DLD1 (cell line): ENCODE measurements at regions not wholly inside any gene's neighbourhood (a gene's known extent, or its start where the extent isn't known, plus 50 kb on each side); places are given as distances from the start of the nearest gene placed in this dataset.
"Not testable (repeated sequence)": the region's sequence is repeated elsewhere in the genome, so short reads cannot be mapped to it uniquely, and the experiment has no call there.

ENCODE experiments used
- in situ Hi-C: cut with HindIII; loops from 2 replicates; pipeline ENCODE4 v1.10.0; 2017; ENCODE audit warnings: low sequenced_read_pairs

DNA sequence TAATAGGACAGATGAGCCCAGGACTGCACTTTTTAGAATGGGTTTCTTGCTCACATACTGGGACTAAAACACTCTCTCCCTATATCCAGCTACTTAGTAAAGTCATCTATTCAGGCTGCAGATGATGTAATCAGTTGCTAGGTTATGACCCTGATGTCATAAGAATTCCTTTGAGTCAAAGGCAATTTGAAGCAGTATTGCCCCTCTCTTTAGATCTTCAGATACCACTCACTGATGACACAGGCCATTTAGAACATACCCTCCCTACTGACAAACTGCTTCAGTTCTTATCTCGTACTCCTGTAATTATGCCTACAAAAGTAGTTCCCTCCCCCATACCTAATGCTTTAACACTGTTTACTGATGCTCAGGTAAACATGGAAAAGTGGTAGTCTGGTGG is 450.1 kb upstream of the RASGRP1 start:
- in situ Hi-C loops = no loop called here

DNA sequence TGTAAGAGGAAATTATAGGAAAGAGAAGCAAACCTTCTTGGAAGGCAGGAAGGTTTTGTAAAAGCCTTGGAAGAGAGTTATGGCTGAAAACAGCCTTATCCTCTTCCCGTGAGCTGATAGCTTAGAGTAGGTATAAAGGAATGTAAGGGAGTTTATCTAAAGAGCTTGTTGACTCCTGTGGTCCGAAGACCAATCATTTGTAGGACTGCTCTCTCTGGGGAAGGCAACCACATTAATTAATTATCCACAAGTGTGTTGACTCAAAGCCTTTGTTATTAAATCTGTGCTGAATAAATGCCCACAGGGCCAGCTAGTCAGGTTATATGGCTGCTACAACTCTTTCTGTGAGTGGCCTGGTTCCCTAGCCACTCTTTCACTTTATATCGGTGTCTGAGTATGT is 452.1 kb upstream of the RASGRP1 start:
- in situ Hi-C loops = no loop called here

DNA sequence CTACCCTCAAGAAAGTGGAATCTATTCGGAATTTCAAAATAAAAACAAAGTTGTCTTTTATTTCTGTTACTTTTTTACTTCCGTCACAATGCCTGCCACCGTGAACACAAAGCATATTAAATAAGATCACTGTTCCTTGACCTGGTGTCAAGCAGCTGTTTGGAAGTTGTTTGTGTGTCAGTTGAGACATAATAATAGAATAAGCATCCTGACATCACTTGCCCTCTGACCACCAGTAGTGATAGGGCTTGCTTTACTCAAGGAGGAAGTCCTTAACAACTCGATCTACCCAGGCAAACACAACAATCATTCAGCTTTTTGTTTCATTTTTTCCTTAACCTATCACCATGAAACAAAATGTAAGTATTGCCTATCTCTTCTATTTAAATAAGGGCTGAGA is 454.4 kb upstream of the RASGRP1 start:
- in situ Hi-C loops = no loop called here

DNA sequence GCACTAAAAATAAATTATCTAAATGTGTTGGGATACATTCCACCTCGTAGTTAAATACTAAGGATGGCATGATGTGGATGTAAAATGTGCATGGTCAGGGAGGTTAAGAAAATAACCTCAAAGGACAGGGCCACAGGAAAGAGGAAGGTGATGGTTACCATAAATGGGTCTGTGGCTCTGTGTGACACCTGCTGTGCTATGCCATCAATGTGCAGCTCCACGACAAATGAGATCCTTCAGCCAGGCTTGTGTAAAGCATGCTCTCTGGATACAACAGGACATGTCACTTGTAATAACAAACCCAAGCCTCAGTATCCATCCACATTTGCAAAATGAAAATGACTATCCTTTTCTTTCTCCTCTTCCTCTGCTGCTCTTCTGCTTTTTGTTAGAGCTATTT is 456.7 kb upstream of the RASGRP1 start:
- in situ Hi-C loops = no loop called here

DNA sequence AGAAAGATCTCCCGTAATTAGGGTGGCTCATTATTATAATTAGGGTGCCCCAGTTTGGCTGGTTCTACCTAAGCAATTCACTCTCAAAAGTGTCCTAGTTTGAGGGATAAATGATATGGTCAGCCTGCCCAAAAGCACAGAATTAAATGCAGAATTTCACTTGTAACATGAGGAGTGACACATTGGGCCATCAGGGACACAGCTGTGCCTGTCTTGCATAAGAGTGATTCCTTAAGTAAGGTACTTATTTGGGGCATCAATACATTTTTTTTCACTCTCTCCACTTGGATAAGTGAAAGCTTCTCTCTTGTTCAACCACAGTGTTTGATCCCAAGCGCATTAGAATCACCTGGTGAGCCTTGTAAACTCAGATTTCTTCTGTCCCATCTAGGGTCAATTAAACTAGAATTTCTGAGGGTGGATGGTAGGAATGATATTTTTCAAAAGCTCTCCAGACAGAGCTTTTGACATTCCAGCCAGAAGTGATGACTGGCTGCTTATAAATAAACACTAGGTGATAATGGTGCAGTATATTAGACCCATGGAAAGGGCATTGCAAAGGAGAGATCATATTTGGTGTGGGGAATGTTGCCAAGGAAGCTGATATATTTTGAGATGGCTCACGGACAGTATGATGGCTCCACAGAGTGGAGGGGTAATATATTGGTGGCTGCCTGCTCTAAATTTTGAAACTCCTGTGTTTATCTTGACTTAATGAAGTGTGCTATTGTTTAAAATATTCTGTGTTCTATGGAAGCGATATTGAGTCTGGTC is 458.1 kb upstream of the RASGRP1 start:
- in situ Hi-C loops = no loop called here

DNA sequence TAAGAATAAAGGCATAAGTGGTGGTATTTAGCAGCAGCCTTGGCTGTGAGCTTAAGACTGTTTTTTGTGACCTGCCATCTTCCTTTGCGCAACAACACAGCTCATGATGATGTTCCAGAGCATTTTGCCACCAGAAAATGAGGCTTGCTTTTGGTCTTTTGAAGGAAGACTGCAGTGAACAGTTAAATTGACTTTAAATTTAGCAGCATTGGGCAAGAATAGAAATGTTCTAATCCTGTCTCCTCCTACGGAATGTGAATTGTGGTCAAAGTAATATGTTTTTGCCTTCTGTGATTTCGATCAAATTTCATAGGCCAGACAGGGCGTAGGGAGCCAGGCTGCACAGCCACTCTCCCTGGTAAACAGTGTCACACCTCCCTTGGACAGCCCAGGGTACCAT is 460.7 kb upstream of the RASGRP1 start:
- in situ Hi-C loops = no loop called here

DNA sequence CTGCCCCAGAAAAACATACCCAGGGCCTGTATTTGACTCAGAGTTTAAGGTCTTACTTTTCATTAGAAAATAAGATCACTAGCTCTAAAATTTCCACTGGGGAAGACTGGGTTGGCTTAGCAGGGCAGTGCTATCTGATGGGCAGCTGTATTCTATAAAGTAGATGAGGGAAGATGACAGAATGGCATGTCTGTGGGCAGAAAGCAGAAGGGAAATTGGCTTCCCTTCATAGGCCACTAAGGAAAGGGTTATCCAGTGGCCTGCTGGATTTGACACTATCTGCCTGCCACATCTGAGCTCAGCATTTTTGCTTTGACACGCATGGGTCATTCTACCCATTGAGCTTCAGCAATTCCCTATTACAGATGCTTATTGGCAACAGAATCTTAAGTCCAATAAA is 461.3 kb upstream of the RASGRP1 start:
- in situ Hi-C loops = no loop called here

DNA sequence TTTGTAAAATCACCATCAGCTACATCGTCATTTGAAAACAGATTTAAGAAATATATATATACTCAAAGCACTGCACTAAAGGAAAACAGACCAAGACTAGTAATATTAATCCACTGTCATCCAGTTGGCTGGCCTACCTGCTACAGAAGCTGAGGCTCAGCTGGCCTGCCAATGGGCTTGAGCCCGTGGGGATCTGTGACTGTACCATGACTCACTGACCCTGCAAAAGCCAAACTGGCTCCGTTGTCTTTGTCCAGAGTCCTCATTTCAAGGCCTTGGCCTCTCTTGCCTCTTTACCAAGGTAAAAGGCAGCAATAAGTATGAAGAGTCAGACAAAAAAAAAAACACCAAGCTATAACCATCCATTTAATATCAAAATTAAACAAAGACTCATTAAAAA is 463.5 kb upstream of the RASGRP1 start:
- in situ Hi-C loops = no loop called here

DNA sequence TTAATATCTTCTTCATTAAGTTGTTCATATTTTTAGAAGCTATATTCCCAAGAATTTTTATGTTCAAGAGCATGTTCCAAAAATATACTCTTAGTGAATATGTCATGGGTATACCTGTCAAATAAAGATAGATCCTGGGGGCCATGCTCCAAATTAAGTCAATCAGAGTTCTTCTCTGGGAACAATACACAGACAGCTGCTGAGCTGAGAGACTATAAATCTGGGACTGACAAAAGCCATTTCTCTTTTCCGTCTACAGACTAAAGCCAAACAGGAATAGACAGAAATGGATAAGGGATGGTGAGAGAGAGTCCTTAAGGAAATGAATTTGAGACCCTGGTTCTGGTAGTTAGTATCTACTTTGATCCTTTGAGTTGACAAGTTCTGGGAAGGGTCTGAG is 465.1 kb upstream of the RASGRP1 start:
- in situ Hi-C loops = no loop called here

DNA sequence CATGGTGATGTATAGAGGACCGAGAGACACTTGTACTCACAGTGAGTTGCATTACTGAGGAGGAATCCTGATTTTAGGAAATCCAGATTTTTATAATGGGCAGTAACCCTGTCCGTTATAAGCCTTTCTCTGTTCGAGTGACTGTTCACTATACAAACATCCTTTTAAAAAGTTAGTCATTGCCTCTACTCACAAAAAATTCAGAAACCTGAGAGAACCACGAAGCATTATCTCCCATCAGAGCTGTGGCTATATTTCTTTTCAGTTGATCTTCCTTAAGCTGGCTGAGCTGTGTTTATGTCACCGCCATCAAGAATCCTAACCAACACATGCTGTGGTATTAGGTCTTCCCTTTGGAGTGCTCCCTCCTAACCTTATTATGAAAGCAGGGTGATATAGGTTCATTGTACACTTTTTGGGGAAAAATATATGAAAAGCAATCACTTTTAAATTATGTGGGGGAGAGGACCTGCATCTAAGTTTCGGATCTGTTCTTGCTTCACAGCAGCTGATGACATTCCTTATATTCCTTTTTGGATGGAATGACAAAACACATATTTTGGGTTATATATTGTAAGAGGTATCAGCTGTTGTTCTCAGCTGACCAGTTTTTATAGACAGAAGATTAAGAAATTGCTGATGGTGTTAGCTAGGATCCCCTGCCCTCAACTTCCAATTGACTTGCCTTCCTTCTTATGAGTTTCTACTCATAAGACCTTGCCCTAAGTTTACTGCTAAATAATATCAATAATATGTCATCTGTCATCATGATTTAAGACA is 465.9 kb upstream of the RASGRP1 start:
- in situ Hi-C loops = no loop called here

DNA sequence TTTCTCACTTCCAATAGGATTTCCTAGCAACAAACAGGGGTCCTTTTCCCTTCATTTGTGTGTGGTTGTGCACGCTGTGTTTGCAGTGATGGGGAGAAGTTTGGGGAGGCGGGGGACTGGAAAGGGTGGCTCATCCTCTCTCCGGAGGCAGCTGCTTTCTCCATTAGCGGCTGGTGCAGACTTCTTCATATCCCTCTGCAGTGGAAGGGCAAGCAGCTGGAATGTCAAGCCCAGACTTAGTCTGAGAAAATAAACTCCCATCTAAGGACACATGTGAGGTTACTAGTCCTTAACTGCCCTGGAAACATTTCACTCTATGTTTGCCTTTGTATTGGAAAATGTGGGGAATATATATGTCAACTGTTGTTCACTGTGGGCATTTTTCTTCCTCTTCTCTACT is 467.0 kb upstream of the RASGRP1 start:
- in situ Hi-C loops = no loop called here

DNA sequence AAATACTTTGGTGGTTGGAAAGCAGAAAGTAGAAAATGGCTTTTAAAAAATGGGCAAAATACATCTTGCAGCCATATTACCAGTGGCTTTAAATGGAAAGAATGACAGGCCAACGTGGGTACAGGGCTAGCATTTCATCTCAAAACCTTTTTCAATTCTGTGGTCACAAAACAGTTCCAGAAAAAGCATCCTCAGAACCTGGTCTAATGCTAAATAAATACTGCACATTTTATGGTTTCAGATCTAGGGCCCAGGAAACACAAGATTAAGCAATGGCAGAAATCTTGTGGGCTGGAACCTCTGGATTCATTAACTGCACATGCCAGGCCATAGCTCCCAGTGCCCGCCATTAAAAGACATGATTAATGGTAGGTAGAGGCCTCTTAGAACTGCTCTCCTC is 470.2 kb upstream of the RASGRP1 start:
- in situ Hi-C loops = no loop called here

DNA sequence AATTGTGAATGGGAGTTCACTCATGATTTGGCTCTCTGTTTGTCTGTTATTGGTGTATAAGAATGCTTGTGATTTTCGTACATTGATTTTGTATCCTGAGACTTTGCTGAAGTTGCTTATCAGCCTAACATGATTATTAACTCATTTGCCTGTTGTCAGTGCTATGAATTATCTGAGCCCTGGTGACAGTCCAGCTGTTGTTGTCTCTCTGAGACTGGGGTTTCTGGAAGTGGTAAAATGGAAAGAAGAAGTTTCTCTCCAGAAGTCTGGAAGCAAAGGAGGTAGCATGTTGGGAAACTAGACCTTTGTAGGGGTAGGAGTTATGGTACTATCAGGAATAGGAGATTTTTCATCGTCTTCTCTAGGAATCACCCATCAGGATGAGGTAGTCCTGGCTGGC is 473.0 kb upstream of the RASGRP1 start:
- in situ Hi-C loops = not testable (repeated sequence)

DNA sequence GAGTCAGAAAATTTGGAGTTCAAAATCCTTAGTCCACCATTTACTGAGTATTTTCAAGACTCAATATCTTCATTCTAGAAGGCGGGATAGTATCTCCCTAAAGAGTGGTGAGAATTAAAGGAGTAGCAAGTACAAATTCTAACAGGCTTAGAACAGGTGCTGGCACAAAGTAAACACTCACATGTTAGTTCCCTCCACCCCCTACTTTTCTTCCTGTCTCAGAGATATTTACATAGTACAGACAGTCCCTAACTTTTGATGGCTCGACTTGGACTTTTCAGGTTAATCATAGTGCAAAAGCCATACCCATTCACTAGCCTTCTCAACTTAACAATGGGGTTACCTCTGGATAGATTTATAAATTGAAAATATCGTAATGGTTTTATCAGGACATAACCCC is 476.2 kb upstream of the RASGRP1 start:
- in situ Hi-C loops = no loop called here

DNA sequence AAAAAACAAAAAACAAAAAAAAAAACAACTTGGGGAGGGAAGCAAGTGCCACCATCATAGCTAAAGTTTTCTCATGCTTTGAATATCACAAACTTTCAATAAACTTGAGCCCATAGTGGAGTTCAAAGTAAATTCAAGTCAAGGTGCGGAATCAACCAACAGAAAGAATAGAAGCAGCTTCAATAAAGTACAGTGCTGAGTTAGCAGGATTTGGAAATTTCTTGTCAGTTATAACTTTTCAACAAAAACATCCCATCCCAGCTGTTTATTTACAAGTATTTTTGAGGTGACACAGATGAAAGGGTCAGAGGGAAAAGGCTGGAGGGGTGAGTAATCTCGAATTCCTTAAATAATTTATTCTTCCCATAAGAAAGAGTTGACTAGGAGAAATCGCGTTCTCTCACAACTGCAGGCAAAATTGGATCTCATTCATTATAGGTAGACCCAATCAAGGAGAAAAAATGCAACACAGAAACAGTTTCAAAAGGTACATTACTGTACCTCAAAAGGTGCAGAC is 477.4 kb upstream of the RASGRP1 start:
- in situ Hi-C loops = no loop called here

DNA sequence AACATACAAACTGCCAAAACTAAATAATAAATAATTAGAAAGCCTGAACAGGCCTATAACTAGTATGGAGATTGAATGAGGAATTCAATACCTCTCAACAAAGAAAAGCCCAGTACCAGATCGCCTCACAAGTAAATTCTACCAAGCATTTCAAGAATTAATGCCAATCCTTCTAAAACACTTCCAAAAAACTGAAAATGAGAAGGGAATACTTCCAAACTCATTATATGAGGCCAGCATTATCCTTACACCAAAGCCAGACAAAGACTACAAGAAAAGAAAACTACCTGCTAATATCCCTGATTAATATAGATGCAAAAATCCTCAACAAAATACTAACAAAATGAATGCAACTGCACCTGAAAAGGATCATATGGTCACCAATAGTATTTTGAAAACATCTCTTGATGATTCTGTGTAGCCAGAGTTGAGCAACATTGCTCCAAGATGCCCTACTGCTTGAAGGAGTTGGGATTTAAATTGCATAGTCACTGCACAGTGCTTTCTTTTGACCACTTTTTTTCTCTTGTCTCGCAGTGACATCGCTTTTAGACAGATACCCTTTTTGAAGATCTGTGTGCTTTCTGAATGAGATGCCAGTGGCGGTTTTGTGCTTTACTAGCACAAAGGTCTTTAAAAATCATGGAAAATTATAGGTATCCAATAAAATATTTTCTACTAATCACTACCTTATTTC is 487.2 kb upstream of the RASGRP1 start:
- in situ Hi-C loops = no loop called here

DNA sequence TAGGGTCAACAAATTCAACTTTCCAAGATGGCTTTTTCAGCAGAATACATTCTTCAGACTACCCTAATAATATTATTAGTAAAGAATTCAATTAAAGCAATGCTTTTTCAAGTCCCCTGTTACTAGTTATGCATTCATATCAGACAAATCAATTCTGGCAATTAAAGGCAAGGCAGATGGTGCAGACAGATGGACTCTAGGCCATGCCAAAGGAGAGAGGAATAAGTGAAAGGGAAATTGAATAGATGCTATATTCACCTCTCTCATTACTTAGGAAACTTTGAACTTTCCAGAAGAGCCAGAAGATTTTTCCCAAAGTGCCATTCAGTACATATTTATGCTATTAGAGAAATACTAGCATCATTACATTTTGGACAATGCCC is 487.7 kb upstream of the RASGRP1 start:
- in situ Hi-C loops = no loop called here

DNA sequence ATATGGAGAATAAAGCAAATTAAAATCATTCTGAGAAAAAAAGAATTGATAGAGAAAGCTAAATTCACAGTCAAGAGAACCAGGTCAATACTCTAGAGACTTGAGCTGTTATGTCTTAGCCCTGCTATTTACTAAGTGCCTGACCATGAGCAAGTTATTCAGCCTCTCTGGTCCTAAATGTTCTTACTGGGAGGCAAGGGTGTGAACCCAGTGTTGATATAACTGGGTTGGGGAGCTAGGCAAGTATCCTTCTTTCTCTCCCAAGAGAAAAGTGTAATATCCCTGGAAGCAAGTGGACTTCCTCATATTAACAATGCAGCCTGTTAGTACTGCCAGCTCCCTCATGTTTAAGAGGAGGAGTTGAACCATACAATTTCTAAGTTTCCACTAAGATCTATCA is 488.9 kb upstream of the RASGRP1 start:
- in situ Hi-C loops = no loop called here

DNA sequence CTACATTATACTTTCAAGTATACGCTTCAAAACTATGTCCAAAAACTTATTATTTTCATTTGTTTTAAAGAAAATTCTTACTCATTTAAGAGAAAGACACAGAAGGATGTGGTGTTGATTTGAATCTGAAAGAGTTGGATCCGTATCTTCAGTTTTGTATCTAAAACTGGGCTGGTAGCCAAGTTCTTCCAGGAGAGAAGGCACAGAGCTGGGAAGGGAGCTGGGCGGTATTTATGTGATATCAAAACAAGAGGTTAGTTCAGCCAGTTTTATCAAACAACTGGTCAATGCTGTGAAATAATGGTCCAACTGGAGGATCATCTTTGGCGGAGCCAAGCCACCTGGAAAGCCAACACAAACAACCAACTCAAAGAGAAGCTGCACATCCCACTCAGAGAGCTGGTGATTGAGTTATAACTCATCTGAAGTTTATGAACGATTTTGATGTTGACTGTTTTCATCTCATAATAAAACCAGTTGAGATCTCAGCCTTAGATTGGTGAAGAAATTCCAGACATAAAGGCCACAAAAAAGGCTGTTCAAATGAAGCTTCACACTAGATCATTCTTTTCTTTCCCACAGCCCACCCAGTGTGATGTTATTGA is 489.6 kb upstream of the RASGRP1 start:
- in situ Hi-C loops = no loop called here

DNA sequence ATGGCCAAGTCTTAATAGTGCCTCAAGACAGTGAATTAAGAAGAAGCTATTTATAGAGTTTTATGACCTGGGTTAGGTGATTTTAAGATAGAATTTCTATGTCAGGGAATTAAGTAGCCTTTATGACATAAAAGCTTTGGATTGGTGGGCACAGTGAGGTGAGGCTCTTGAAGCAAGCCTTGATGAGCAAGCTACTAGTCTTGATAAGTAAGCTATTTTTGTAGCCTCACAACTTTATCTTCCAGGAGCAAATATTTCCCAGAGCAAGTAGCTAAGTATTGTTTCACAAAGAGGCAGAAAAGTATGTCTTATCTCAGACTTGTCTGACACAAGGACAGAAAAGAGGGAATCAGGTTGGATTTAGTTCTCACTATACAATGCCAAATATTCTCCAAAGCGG is 491.7 kb upstream of the RASGRP1 start:
- in situ Hi-C loops = no loop called here

DNA sequence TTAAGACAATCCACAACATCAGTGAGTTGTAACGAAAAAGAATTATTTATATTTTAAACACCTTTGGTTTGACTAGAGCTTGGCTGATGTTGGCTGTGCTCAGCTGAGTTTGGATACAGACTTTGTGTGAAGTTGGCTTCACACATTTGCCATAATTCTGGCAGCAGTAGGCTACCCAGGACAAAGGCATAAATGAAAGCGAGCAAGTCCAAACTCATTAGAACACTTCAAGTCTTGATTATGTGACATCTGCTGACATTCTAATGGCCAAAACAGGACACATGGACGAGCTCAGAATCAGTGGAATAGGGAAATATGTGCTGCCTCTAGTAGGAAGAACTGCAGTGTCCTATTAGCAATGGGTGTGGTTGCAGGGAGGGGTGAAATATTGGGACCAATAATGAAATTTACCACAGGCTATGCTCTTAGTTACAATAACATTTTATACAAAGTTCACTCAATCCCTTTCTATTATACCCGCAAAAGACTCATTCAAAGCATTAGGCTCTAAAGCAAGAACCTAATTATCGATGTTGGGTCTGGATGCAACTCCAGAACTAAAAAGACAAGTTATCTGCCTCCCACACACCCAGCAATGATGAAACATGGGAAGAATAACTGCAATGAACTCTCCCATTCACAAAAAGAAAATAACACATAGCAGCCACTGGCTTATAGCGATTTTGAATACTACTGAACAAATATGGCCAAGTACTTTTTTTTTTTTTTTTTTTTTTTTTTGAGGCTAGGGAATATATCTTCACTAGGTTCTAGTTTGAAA is 493.9 kb upstream of the RASGRP1 start:
- in situ Hi-C loops = no loop called here
